ENCODE measurements at regions not wholly inside any gene's neighbourhood (a gene's known extent, or its start where the extent isn't known, plus 50 kb on each side); places are given as distances from the start of the nearest gene placed in this dataset.

DNA sequence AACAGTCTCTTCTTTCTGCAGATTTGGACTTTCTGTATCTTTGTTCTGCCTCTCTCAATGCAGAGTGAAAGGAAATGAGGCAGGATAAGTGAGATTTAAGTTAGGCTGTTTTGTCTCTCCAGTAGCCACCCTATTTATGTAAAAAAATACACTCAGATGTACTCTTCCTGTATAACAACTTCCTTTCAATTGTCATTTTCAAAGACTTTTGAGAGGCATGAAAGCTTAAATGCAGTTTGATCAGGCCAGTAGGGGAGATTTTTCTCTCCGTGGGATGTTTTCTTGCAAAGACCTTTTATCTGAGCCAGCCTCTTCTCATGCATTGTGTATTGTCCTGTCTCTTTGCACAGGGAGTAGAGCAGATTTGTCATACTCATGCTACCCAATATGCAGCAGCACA, 166.8 kb downstream of the SLITRK5 start:
- TF ChIP-seq, protein P1, sequence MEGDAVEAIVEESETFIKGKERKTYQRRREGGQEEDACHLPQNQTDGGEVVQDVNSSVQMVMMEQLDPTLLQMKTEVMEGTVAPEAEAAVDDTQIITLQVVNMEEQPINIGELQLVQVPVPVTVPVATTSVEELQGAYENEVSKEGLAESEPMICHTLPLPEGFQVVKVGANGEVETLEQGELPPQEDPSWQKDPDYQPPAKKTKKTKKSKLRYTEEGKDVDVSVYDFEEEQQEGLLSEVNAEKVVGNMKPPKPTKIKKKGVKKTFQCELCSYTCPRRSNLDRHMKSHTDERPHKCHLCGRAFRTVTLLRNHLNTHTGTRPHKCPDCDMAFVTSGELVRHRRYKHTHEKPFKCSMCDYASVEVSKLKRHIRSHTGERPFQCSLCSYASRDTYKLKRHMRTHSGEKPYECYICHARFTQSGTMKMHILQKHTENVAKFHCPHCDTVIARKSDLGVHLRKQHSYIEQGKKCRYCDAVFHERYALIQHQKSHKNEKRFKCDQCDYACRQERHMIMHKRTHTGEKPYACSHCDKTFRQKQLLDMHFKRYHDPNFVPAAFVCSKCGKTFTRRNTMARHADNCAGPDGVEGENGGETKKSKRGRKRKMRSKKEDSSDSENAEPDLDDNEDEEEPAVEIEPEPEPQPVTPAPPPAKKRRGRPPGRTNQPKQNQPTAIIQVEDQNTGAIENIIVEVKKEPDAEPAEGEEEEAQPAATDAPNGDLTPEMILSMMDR (IDR thresholded peaks at IDR 0.05; ENCODE audit: low read depth, low read length), result no peak
- TF ChIP-seq EZH2phosphoT487 (IDR thresholded peaks at IDR 0.05; ENCODE audit: low read depth), result no peak

All from OCI-LY3 (cell line).